A549 (cell line): ENCODE measurements at regions not wholly inside any gene's neighbourhood (a gene's known extent, or its start where the extent isn't known, plus 50 kb on each side); places are given as distances from the start of the nearest gene placed in this dataset.

Experiments
- ATAC-seq, 2 experiments: fragments of 200-7000 bp in 1 of 2; fragments of >200 bp in 1 of 2; cut with Nextera tagmentation in 1 of 2; cut with Tn5 transposase in 1 of 2; 3 replicates each; pipeline versions ENCODE4 v1.8.0 to v1.9.1; 2018 to 2020; ENCODE audit warnings: mild to moderate bottlenecking in 1 of 2, moderate library complexity in 1 of 2
- CTCF ChIA-PET: fragments of 300-600 bp; sonication (Branson Sonifier 250); formaldehyde crosslinking; extraction: SDS; loops from one replicate; lab custom pipeline; 2021; ENCODE audit warnings: antibody characterized with exemption, inconsistent platforms; lab: Yijun Ruan, JAX
- POLR2A ChIA-PET: fragments of 350-600 bp; formaldehyde crosslinking; extraction: SDS; loops from one replicate; lab custom pipeline; 2021; ENCODE audit warnings: antibody characterized with exemption, inconsistent platforms; lab: Yijun Ruan, JAX
- DNase-seq, 2 experiments: peaks; one replicate each; pipeline versions ENCODE4 v3.0.0 to v3.0.0-alpha.2; 2011 to 2016; ENCODE audit warnings: low read depth in 1 of 2, low spot score in 1 of 2
- FAIRE-seq: peaks from 2 replicates; lab custom pipeline; 2011; peaks lifted over from hg19 to GRCh38; lab: Jason Lieb, UNC
- H3K27ac ChIP-seq, 2 experiments: fragments of >200 bp; sonication (Bioruptor Twin); formaldehyde crosslinking; 3 replicates each; pipeline ENCODE4 v1.5.1; 2016 to 2017
- H3K4me1 ChIP-seq: fragments of >200 bp; sonication (Bioruptor Twin); formaldehyde crosslinking; 3 replicates; pipeline ENCODE4 v1.6.1; 2016
- H3K4me2 ChIP-seq: fragments of >200 bp; sonication (Bioruptor Twin); formaldehyde crosslinking; 3 replicates; pipeline ENCODE4 v1.6.1; 2016
- H3K4me3 ChIP-seq: fragments of >200 bp; sonication (Bioruptor Twin); formaldehyde crosslinking; 3 replicates; pipeline ENCODE4 v1.5.1; 2016
- H3K9me3 ChIP-seq: fragments of >200 bp; sonication (Bioruptor Twin); formaldehyde crosslinking; 3 replicates; pipeline ENCODE4 v1.6.1; 2016
- BCL3 ChIP-seq: fragments of >200 bp; sonication (Bioruptor Twin); formaldehyde crosslinking; IDR thresholded peaks from 3 replicates; pipeline ENCODE4 v1.6.1; 2016
- CBX8 ChIP-seq: fragments of 200-600 bp; sonication (generic); IDR thresholded peaks from 2 replicates; pipeline ENCODE4 v1.6.1; 2016
- CEBPB ChIP-seq, 2 experiments: fragments of >200 bp in 1 of 2; sonication (Bioruptor Twin) in 1 of 2; formaldehyde crosslinking in 1 of 2; IDR thresholded peaks; 2 replicates each; pipeline ENCODE4 v1.6.1; 2012 to 2016
- CHD2 ChIP-seq: fragments of 150-350 bp; IDR thresholded peaks from 2 replicates; pipeline ENCODE4 v1.6.1; 2014; ENCODE audit warnings: low read length; ENCODE audit not compliant: partially characterized antibody
- EHMT2 ChIP-seq: fragments of 200-600 bp; sonication (generic); IDR thresholded peaks from 2 replicates; pipeline ENCODE4 v1.6.1; 2016; ENCODE audit warnings: antibody characterized with exemption, low read depth, mild to moderate bottlenecking, moderate library complexity
- ELK1 ChIP-seq: fragments of 150-350 bp; IDR thresholded peaks from 2 replicates; pipeline ENCODE4 v1.6.1; 2014; ENCODE audit warnings: low read depth, mild to moderate bottlenecking, low read length
- FOSB ChIP-seq: fragments of 250-450 bp; sonication (Bioruptor Pico); IDR thresholded peaks from 2 replicates; pipeline ENCODE4 v1.5.0; 2020; ENCODE audit warnings: mild to moderate bottlenecking, moderate library complexity
- FOSL2 ChIP-seq, 2 experiments: fragments of 450-650 bp in 1 of 2; fragments of >200 bp in 1 of 2; sonication (Bioruptor Twin) in 1 of 2; formaldehyde crosslinking; IDR thresholded peaks; 2 replicates each; pipeline versions ENCODE4 v1.5.0 to v1.6.1; 2016 to 2020; ENCODE audit warnings: mild to moderate bottlenecking in 1 of 2, moderate library complexity in 1 of 2
- HES2 ChIP-seq: fragments of >200 bp; sonication (Bioruptor Twin); formaldehyde crosslinking; IDR thresholded peaks from 2 replicates; pipeline ENCODE4 v1.6.1; 2016
- HEYL ChIP-seq: fragments of 250-450 bp; sonication (Bioruptor Pico); IDR thresholded peaks from 2 replicates; pipeline ENCODE4 v1.8.0; 2021; ENCODE audit warnings: mild to moderate bottlenecking, moderate library complexity
- HOXB5 ChIP-seq: fragments of 250-450 bp; sonication (Bioruptor Pico); IDR thresholded peaks from 2 replicates; pipeline ENCODE4 v1.5.0; 2020; ENCODE audit warnings: mild to moderate bottlenecking, moderate library complexity
- KDM1A ChIP-seq: fragments of 200-600 bp; sonication (generic); IDR thresholded peaks from 2 replicates; pipeline ENCODE4 v1.6.1; 2016; ENCODE audit warnings: low read depth, mild to moderate bottlenecking
- KDM5A ChIP-seq: fragments of 200-600 bp; sonication (generic); IDR thresholded peaks from 2 replicates; pipeline ENCODE4 v1.6.1; 2016; ENCODE audit warnings: antibody characterized with exemption, mild to moderate bottlenecking
- NFE2L2 ChIP-seq: fragments of 150-350 bp; conservative IDR thresholded peaks from 2 replicates; pipeline ENCODE4 v1.6.1; 2014; ENCODE audit warnings: low read length
- PBX3 ChIP-seq: IDR thresholded peaks from 2 replicates; pipeline ENCODE4 v1.6.1; 2012
- POLR2AphosphoS2 ChIP-seq: conservative IDR thresholded peaks from 2 replicates; pipeline ENCODE4 v1.6.1; 2012; ENCODE audit warnings: low read length, improper control_type of control experiment, inconsistent platforms
- REST ChIP-seq: fragments of 200-600 bp; sonication (generic); IDR thresholded peaks from 2 replicates; pipeline ENCODE4 v1.6.1; 2016; ENCODE audit warnings: antibody characterized with exemption, mild to moderate bottlenecking, moderate library complexity
- RFX5 ChIP-seq: fragments of 450-650 bp; IDR thresholded peaks from 2 replicates; pipeline ENCODE4 v1.7.1; 2014; ENCODE audit warnings: antibody characterized with exemption, mild to moderate bottlenecking, moderate library complexity
- SREBF2 ChIP-seq: fragments of 450-650 bp; IDR thresholded peaks from 2 replicates; pipeline ENCODE4 v1.6.1; 2014; ENCODE audit warnings: mild to moderate bottlenecking, moderate library complexity
- TFCP2L1 ChIP-seq: fragments of 250-450 bp; sonication (Bioruptor Pico); IDR thresholded peaks from 2 replicates; pipeline ENCODE4 v1.5.0; 2021; ENCODE audit warnings: mild to moderate bottlenecking
- TP53 ChIP-seq: fragments of 250-450 bp; sonication (Bioruptor Pico); IDR thresholded peaks from 2 replicates; pipeline ENCODE4 v1.5.0; 2021; ENCODE audit warnings: mild to moderate bottlenecking, moderate library complexity
- USF2 ChIP-seq: fragments of 450-650 bp; IDR thresholded peaks from 2 replicates; pipeline ENCODE4 v1.6.1; 2014; ENCODE audit warnings: antibody characterized with exemption
- WGBS: methylation state at CpG from one replicate; pipeline ENCODE4 v1.1.6; 2017; ENCODE audit errors: missing lambda C conversion rate; 5-methylcytosine and 5-hydroxymethylcytosine counted together
- TF ChIP-seq, protein P1 (sequence below): IDR thresholded peaks from 2 replicates; pipeline ENCODE4 v1.6.1; 2012; ENCODE audit warnings: low read depth, borderline replicate concordance

GRCh38 chr1:209134001-209134400 lies 449.5 kb upstream of the CAMK1G start:
- ChIA-PET POLR2A (no interaction called here), CTCF (no interaction called here)
- ATAC-seq (no peak), FAIRE-seq (no peak), DNase-seq (no peak)
- no peaks in the 10 kb centered on the region for H3K4me1 ChIP-seq
- H3K9me3 ChIP-seq: no peaks in the 10 kb centered on the region
- H3K4me2 ChIP-seq: no peak overlapping the region
- 17% methylated on average over 5 of the region's 5 CpGs for WGBS
- no peak overlapping the region for H3K4me3 ChIP-seq
- no peak overlapping the region for H3K27ac ChIP-seq
- TF ChIP-seq KDM5A (no peak), FOSB (CRISPR knock-in tag) (no peak), USF2 (no peak), POLR2AphosphoS2 (no peak), CBX8 (no peak), TFCP2L1 (CRISPR knock-in tag) (no peak), PBX3 (no peak), HES2 (no peak), HEYL (no peak), KDM1A (no peak), HOXB5 (no peak), BCL3 (no peak), RFX5 (no peak), TP53 (CRISPR knock-in tag) (no peak), SREBF2 (no peak), CEBPB (IDR thresholded peaks at IDR 0.05) (no peak), NFE2L2 (no peak), FOSL2 (IDR thresholded peaks at IDR 0.05) (no peak), FOSL2 (CRISPR knock-in tag; IDR thresholded peaks at IDR 0.05) (no peak), ELK1 (no peak)
- TF ChIP-seq, protein P1, sequence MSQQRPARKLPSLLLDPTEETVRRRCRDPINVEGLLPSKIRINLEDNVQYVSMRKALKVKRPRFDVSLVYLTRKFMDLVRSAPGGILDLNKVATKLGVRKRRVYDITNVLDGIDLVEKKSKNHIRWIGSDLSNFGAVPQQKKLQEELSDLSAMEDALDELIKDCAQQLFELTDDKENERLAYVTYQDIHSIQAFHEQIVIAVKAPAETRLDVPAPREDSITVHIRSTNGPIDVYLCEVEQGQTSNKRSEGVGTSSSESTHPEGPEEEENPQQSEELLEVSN: no peak
- TF ChIP-seq, all 56 proteins: peak for 0

- Histone ChIP-seq H3K27ac (no peak overlapping the region), H3K4me1 (no peaks in the 10 kb centered on the region), H3K9me3 (no peaks in the 10 kb centered on the region), H3K4me2 (no peak overlapping the region), H3K4me3 (no peak overlapping the region)
- TF ChIP-seq CHD2: no peak
- no peak for DNase-seq
- no peak for FAIRE-seq
- ChIA-PET POLR2A (no interaction called here), CTCF (no interaction called here)
- 30% methylated on average over 1 of the region's 1 CpG for WGBS
- no peak for ATAC-seq
These were observed 439.6 kb upstream of the CAMK1G start for GRCh38 chr1:209143916-209144315.

DNA sequence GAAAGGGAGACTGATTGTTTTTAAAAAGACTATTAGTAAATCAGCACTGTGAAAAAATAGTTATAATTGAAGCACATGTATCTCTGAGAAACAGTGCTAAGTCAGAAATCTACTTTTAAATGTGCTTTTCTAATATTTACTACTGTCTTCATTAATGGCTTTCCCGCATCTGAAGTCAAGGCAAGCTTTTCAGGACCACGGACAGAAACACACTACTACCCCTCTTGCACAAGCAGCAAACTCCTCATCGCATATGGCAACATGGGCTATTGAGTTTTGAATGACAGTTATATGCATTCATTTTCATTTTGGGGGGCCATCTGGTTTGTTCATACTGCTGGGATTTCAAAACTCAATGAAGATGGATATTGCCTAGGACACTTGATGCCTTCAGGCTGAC lies 433.4 kb upstream of the CAMK1G start:
- FAIRE-seq: no peak
- DNase-seq: peak in 1 of 2 experiments; percentile 24
- POLR2A ChIA-PET: no interaction called here
- Histone ChIP-seq H3K27ac (no peak overlapping the region), H3K4me2 (no peak overlapping the region), H3K4me1 (no peaks in the 10 kb centered on the region), H3K9me3 (no peaks in the 10 kb centered on the region), H3K4me3 (no peak overlapping the region)
- WGBS: 4% methylated on average over 3 of the region's 3 CpGs
- no peak for ATAC-seq
- TF ChIP-seq EHMT2 (0 out of 2 replicates have a peak, but pooled peaks have one; percentile 18), REST (peak; percentile 79), KDM1A (no peak), CEBPB (IDR thresholded peaks at IDR 0.05) (0 out of 4 replicates have a peak, but pooled peaks of 1 of the 2 experiments have one; percentile 23)
- CTCF ChIA-PET: no interaction called here
